Smooth muscle cell (in vitro differentiated cells): ENCODE measurements at regions not wholly inside any gene's neighbourhood (a gene's known extent, or its start where the extent isn't known, plus 50 kb on each side); places are given as distances from the start of the nearest gene placed in this dataset.
A peak's percentile ranks its signal among the peaks of the same experiment; 100 is the strongest.

Experiments
- DNase-seq: peaks from one replicate; lab custom pipeline; 2025; ENCODE audit not compliant: unreplicated experiment; lab: John Stamatoyannopoulos, UW
- H2AFZ ChIP-seq: fragments of 200-600 bp; sonication (generic); 2 replicates; pipeline ENCODE4 v1.6.0; 2016; ENCODE audit warnings: antibody characterized with exemption, low read depth, mild to moderate bottlenecking
- H3F3A ChIP-seq: fragments of 200-600 bp; sonication (generic); 2 replicates; pipeline ENCODE4 v1.6.0; 2017; ENCODE audit warnings: antibody characterized with exemption, low read depth
- H3K27ac ChIP-seq: fragments of 200-600 bp; sonication (generic); 2 replicates; pipeline ENCODE4 v1.5.1; 2016; ENCODE audit warnings: low read depth, mild to moderate bottlenecking
- H3K27me3 ChIP-seq: fragments of 200-600 bp; sonication (generic); 2 replicates; pipeline ENCODE4 v1.6.1; 2016; ENCODE audit warnings: low read depth, mild to moderate bottlenecking
- H3K36me3 ChIP-seq: fragments of 200-600 bp; sonication (generic); 2 replicates; pipeline ENCODE4 v1.5.1; 2016; ENCODE audit warnings: low read depth
- H3K4me1 ChIP-seq: fragments of 200-600 bp; sonication (generic); 2 replicates; pipeline ENCODE4 v1.5.1; 2016; ENCODE audit warnings: low read depth
- H3K4me2 ChIP-seq: fragments of 200-600 bp; sonication (generic); 2 replicates; pipeline ENCODE4 v1.6.0; 2016; ENCODE audit warnings: mild to moderate bottlenecking
- H3K4me3 ChIP-seq: fragments of 200-600 bp; sonication (generic); 2 replicates; pipeline ENCODE4 v1.5.1; 2016; ENCODE audit warnings: mild to moderate bottlenecking
- H3K79me2 ChIP-seq: fragments of 200-600 bp; sonication (generic); 2 replicates; pipeline ENCODE4 v1.6.0; 2016; ENCODE audit warnings: low read depth, mild to moderate bottlenecking
- H3K9ac ChIP-seq: fragments of 200-600 bp; sonication (generic); 2 replicates; pipeline ENCODE4 v1.6.0; 2016; ENCODE audit warnings: low read depth
- H3K9me3 ChIP-seq: fragments of 200-600 bp; sonication (generic); replicated peaks from 2 replicates; pipeline ENCODE4 v1.5.1; 2016; ENCODE audit warnings: low read depth
- H4K20me1 ChIP-seq: fragments of 200-600 bp; sonication (generic); 2 replicates; pipeline ENCODE4 v1.6.0; 2016; ENCODE audit warnings: low read depth
- CTCF ChIP-seq: fragments of 200-600 bp; sonication (generic); IDR thresholded peaks from 2 replicates; pipeline ENCODE4 v1.5.1; 2017; ENCODE audit warnings: borderline replicate concordance, mild to moderate bottlenecking, antibody characterized with exemption; ENCODE audit not compliant: insufficient read depth, poor library complexity, severe bottlenecking
- WGBS: methylation state at CpG from one replicate; pipeline ENCODE4 v1.1.7; 2016; ENCODE audit warnings: low lambda C conversion rate; 5-methylcytosine and 5-hydroxymethylcytosine counted together

- H2AFZ ChIP-seq = no peak overlapping the region
- no peak for DNase-seq
- H3K79me2 ChIP-seq = no peaks in the 10 kb centered on the region
- no peaks in the 10 kb centered on the region for H3K36me3 ChIP-seq
- H3F3A ChIP-seq = no peaks in the 10 kb centered on the region
- no peak overlapping the region for H3K4me3 ChIP-seq
- H3K4me2 ChIP-seq = no peak overlapping the region
- no peaks in the 10 kb centered on the region for H3K4me1 ChIP-seq
- H3K27ac ChIP-seq = no peak overlapping the region
- no peaks in the 10 kb centered on the region for H3K27me3 ChIP-seq
- no peak for TF ChIP-seq CTCF
- WGBS = 74% methylated on average over 6 of the region's 6 CpGs
- H4K20me1 ChIP-seq = no peaks in the 10 kb centered on the region
- no peak overlapping the region for H3K9ac ChIP-seq
- no peaks in the 10 kb centered on the region for H3K9me3 ChIP-seq
Measured at GRCh38 chr4:141465171-141465570, 171.2 kb upstream of the IL15 start.

GRCh38 chr4:141467225-141467624 is 169.2 kb upstream of the IL15 start:
- Histone ChIP-seq H3K79me2 (no peaks in the 10 kb centered on the region), H3K4me2 (no peak overlapping the region), H2AFZ (no peak overlapping the region), H3K27ac (no peak overlapping the region), H3K27me3 (no peaks in the 10 kb centered on the region), H4K20me1 (no peaks in the 10 kb centered on the region), H3K9me3 (no peaks in the 10 kb centered on the region), H3K4me1 (no peaks in the 10 kb centered on the region), H3K9ac (no peak overlapping the region), H3K4me3 (no peak overlapping the region), H3F3A (no peaks in the 10 kb centered on the region), H3K36me3 (no peaks in the 10 kb centered on the region)
- DNase-seq = no peak
- 62% methylated on average over 2 of the region's 2 CpGs for WGBS
- no peak for TF ChIP-seq CTCF

- no peaks in the 10 kb centered on the region for H3K79me2 ChIP-seq
- no peaks in the 10 kb centered on the region for H3K9me3 ChIP-seq
- H2AFZ ChIP-seq = peak overlapping the region; percentile 16
- TF ChIP-seq CTCF = no peak
- H3K4me3 ChIP-seq = no peak overlapping the region
- H3K36me3 ChIP-seq = no peaks in the 10 kb centered on the region
- H3K9ac ChIP-seq = no peak overlapping the region
- 69% methylated on average over 1 of the region's 1 CpG for WGBS
- no peak overlapping the region for H3K27ac ChIP-seq
- no peaks in the 10 kb centered on the region for H3F3A ChIP-seq
- no peaks in the 10 kb centered on the region for H3K27me3 ChIP-seq
- H3K4me1 ChIP-seq = no peaks in the 10 kb centered on the region
- H3K4me2 ChIP-seq = no peak overlapping the region
- H4K20me1 ChIP-seq = no peaks in the 10 kb centered on the region
- no peak for DNase-seq
Measured at GRCh38 chr4:141469392-141469791, 167.0 kb upstream of the IL15 start.

- no peaks in the 10 kb centered on the region for H3K27me3 ChIP-seq
- no peak overlapping the region for H3K27ac ChIP-seq
- no peaks in the 10 kb centered on the region for H4K20me1 ChIP-seq
- no peak overlapping the region for H3K9ac ChIP-seq
- no peaks in the 10 kb centered on the region for H3K79me2 ChIP-seq
- no peak for DNase-seq
- H2AFZ ChIP-seq = no peak overlapping the region
- no peak for TF ChIP-seq CTCF
- H3F3A ChIP-seq = no peaks in the 10 kb centered on the region
- no peaks in the 10 kb centered on the region for H3K9me3 ChIP-seq
- H3K36me3 ChIP-seq = no peaks in the 10 kb centered on the region
- no peak overlapping the region for H3K4me2 ChIP-seq
- no peaks in the 10 kb centered on the region for H3K4me1 ChIP-seq
- H3K4me3 ChIP-seq = no peak overlapping the region
Measured at GRCh38 chr4:141473026-141473540, 163.3 kb upstream of the IL15 start.
